ENCODE measurements at regions not wholly inside any gene's neighbourhood (a gene's known extent, or its start where the extent isn't known, plus 50 kb on each side); places are given as distances from the start of the nearest gene placed in this dataset.
"Not testable (repeated sequence)": the region's sequence is repeated elsewhere in the genome, so short reads cannot be mapped to it uniquely, and the experiment has no call there.

GRCh38 chr4:10388146-10388545 lies 69.1 kb downstream of the ZNF518B start:
- DNase-seq: not testable (repeated sequence)

GRCh38 chr4:10385994-10386394 lies 71.2 kb downstream of the ZNF518B start:
- no peak for DNase-seq

- DNase-seq: no peak
Measured at GRCh38 chr4:10384974-10385373, 72.3 kb downstream of the ZNF518B start.

GRCh38 chr4:10383417-10383816 lies 73.8 kb downstream of the ZNF518B start:
- no peak for DNase-seq

GRCh38 chr4:10382171-10382570 lies 75.1 kb downstream of the ZNF518B start:
- not testable (repeated sequence) for DNase-seq

GRCh38 chr4:10381146-10381545 lies 76.1 kb downstream of the ZNF518B start:
- DNase-seq: no peak

GRCh38 chr4:10380735-10381134 lies 76.5 kb downstream of the ZNF518B start:
- DNase-seq: no peak

GRCh38 chr4:10371869-10372471 lies 85.3 kb downstream of the ZNF518B start:
- DNase-seq: no peak

- no peak for DNase-seq
Measured at GRCh38 chr4:10371121-10371520, 86.1 kb downstream of the ZNF518B start.

- no peak for DNase-seq
Measured at GRCh38 chr4:10369517-10369916, 87.7 kb downstream of the ZNF518B start.

GRCh38 chr4:10366628-10367027 lies 90.6 kb downstream of the ZNF518B start:
- DNase-seq: no peak

GRCh38 chr4:10364194-10364593 lies 93.0 kb downstream of the ZNF518B start:
- DNase-seq: no peak

GRCh38 chr4:10354746-10355145 lies 102.5 kb downstream of the ZNF518B start:
- no peak for DNase-seq

- no peak for DNase-seq
Measured at GRCh38 chr4:10354225-10354624, 103.0 kb downstream of the ZNF518B start.

GRCh38 chr4:10353110-10353509 lies 104.1 kb downstream of the ZNF518B start:
- DNase-seq: no peak

- DNase-seq: no peak
Measured at GRCh38 chr4:10348241-10348640, 109.0 kb downstream of the ZNF518B start.

GRCh38 chr4:10347815-10348214 lies 109.4 kb downstream of the ZNF518B start:
- DNase-seq: no peak

GRCh38 chr4:10347281-10347795 lies 109.9 kb downstream of the ZNF518B start:
- DNase-seq: no peak

- DNase-seq: no peak
Measured at GRCh38 chr4:10346023-10346422, 111.2 kb downstream of the ZNF518B start.

- no peak for DNase-seq
Measured at GRCh38 chr4:10345381-10345784, 111.8 kb downstream of the ZNF518B start.

GRCh38 chr4:10344824-10345223 lies 112.4 kb downstream of the ZNF518B start:
- no peak for DNase-seq

GRCh38 chr4:10343656-10344055 lies 113.6 kb downstream of the ZNF518B start:
- no peak for DNase-seq

GRCh38 chr4:10342866-10343265 lies 114.4 kb downstream of the ZNF518B start:
- no peak for DNase-seq

GRCh38 chr4:10336471-10336870 lies 120.8 kb downstream of the ZNF518B start:
- no peak for DNase-seq

GRCh38 chr4:10335050-10335449 lies 122.2 kb downstream of the ZNF518B start:
- no peak for DNase-seq

Measured in NCI-H82 (cell line).